GM23338 (cell line): ENCODE measurements at regions not wholly inside any gene's neighbourhood (a gene's known extent, or its start where the extent isn't known, plus 50 kb on each side); places are given as distances from the start of the nearest gene placed in this dataset.

Experiments
- ATAC-seq: fragments of 200-7000 bp; cut with Tn5 transposase; 3 replicates; pipeline ENCODE4 v1.9.1; 2020
- DNase-seq: peaks from one replicate; pipeline ENCODE4 v3.0.0-alpha.2; 2015; ENCODE audit warnings: low spot score
- H2AFZ ChIP-seq: fragments of 200-600 bp; sonication (generic); 2 replicates; pipeline ENCODE4 v1.8.0; 2016; ENCODE audit warnings: antibody characterized with exemption, mild to moderate bottlenecking, moderate library complexity
- H3F3A ChIP-seq: fragments of 200-600 bp; sonication (generic); replicated peaks from 2 replicates; pipeline ENCODE4 v1.8.0; 2017; ENCODE audit warnings: antibody characterized with exemption, mixed run types, low read depth
- H3K27ac ChIP-seq: fragments of 200-600 bp; sonication (generic); 2 replicates; pipeline ENCODE4 v1.6.1; 2016; ENCODE audit warnings: low read depth
- H3K27me3 ChIP-seq: fragments of 200-600 bp; sonication (generic); 2 replicates; pipeline ENCODE4 v1.8.0; 2016; ENCODE audit warnings: mild to moderate bottlenecking, mixed run types, moderate library complexity; ENCODE audit not compliant: insufficient read depth
- H3K36me3 ChIP-seq: fragments of 200-600 bp; sonication (generic); 2 replicates; pipeline ENCODE4 v1.8.0; 2016; ENCODE audit warnings: mild to moderate bottlenecking; ENCODE audit not compliant: insufficient read depth
- H3K4me1 ChIP-seq: fragments of 200-600 bp; sonication (generic); 2 replicates; pipeline ENCODE4 v1.8.0; 2016; ENCODE audit warnings: mild to moderate bottlenecking, moderate library complexity; ENCODE audit not compliant: insufficient read depth
- H3K4me2 ChIP-seq: fragments of 200-600 bp; sonication (generic); 2 replicates; pipeline ENCODE4 v1.7.1; 2017; ENCODE audit warnings: mixed run types
- H3K4me3 ChIP-seq: fragments of 200-600 bp; sonication (generic); 2 replicates; pipeline ENCODE4 v1.6.1; 2016; ENCODE audit warnings: mixed run types
- H3K79me2 ChIP-seq: fragments of 200-600 bp; sonication (generic); replicated peaks from 2 replicates; pipeline ENCODE4 v1.8.0; 2017; ENCODE audit warnings: mild to moderate bottlenecking; ENCODE audit not compliant: insufficient read depth
- H3K9me2 ChIP-seq: fragments of 200-600 bp; sonication (generic); 2 replicates; pipeline ENCODE4 v1.8.0; 2017; ENCODE audit not compliant: insufficient read depth
- H4K20me1 ChIP-seq: fragments of 200-600 bp; sonication (generic); replicated peaks from 2 replicates; pipeline ENCODE4 v1.8.0; 2017; ENCODE audit warnings: mild to moderate bottlenecking; ENCODE audit not compliant: insufficient read depth
- H3K27ac Mint-ChIP-seq: 2 replicates; pipeline ENCODE4 v1.8.0; 2020; ENCODE audit warnings: inconsistent platforms, mild to moderate bottlenecking, moderate library complexity, mixed read lengths
- H3K27me3 Mint-ChIP-seq: 3 replicates; pipeline ENCODE4 v1.8.0; 2022; ENCODE audit warnings: low read depth, mild to moderate bottlenecking, moderate library complexity, mixed read lengths, inconsistent platforms; ENCODE audit not compliant: insufficient read depth, poor library complexity
- H3K36me3 Mint-ChIP-seq: 3 replicates; pipeline ENCODE4 v1.8.0; 2021; ENCODE audit warnings: low read depth, mild to moderate bottlenecking, inconsistent platforms, moderate library complexity, mixed read lengths
- H3K4me1 Mint-ChIP-seq: 3 replicates; pipeline ENCODE4 v1.8.0; 2020; ENCODE audit warnings: mild to moderate bottlenecking, inconsistent platforms, mixed read lengths
- H3K4me3 Mint-ChIP-seq: 3 replicates; pipeline ENCODE4 v1.8.0; 2021; ENCODE audit warnings: moderate library complexity, mild to moderate bottlenecking, inconsistent platforms, mixed read lengths
- H3K9me3 Mint-ChIP-seq: 3 replicates; pipeline ENCODE4 v1.8.0; 2020; ENCODE audit warnings: moderate library complexity, mild to moderate bottlenecking, inconsistent platforms, mixed read lengths
- CREB1 ChIP-seq: fragments of 250-450 bp; sonication (Bioruptor Pico); IDR thresholded peaks from 2 replicates; pipeline ENCODE4 v1.5.0; 2020; ENCODE audit warnings: low read depth, mild to moderate bottlenecking, moderate library complexity
- CTCF ChIP-seq, 2 experiments: fragments of 200-600 bp in 1 of 2; sonication (generic) in 1 of 2; conservative IDR thresholded peaks; 2 replicates each; pipeline versions ENCODE4 v1.5.1 to v1.6.1; 2016 to 2017; ENCODE audit warnings: antibody characterized with exemption in 2 of 2, low read depth in 2 of 2, mild to moderate bottlenecking in 2 of 2, moderate library complexity in 1 of 2
- EZH2 ChIP-seq: fragments of 200-600 bp; sonication (generic); IDR thresholded peaks from one replicate; pipeline ENCODE4 v1.8.0; 2017; ENCODE audit warnings: antibody characterized with exemption, mild to moderate bottlenecking, low read depth; ENCODE audit not compliant: unreplicated experiment
- EZH2phosphoT487 ChIP-seq: fragments of 200-600 bp; sonication (generic); IDR thresholded peaks from one replicate; pipeline ENCODE4 v1.8.1; 2018; ENCODE audit warnings: antibody characterized with exemption; ENCODE audit not compliant: unreplicated experiment
- JUNB ChIP-seq: IDR thresholded peaks from one replicate; pipeline ENCODE4 v1.6.1; 2016; ENCODE audit warnings: antibody characterized with exemption; ENCODE audit not compliant: unreplicated experiment
- NANOG ChIP-seq: IDR thresholded peaks from 2 replicates; pipeline ENCODE4 v1.6.1; 2016; ENCODE audit warnings: antibody characterized with exemption, borderline replicate concordance
- POLR2AphosphoS5 ChIP-seq: IDR thresholded peaks from 2 replicates; pipeline ENCODE4 v1.6.1; 2016; ENCODE audit warnings: antibody characterized with exemption, low read depth
- REST ChIP-seq: IDR thresholded peaks from one replicate; pipeline ENCODE4 v1.6.1; 2018; ENCODE audit warnings: antibody characterized with exemption; ENCODE audit not compliant: unreplicated experiment
- STAT1 ChIP-seq: IDR thresholded peaks from one replicate; pipeline ENCODE4 v1.6.1; 2016; ENCODE audit warnings: antibody characterized with exemption; ENCODE audit not compliant: unreplicated experiment
- ZNF114 ChIP-seq: fragments of 250-450 bp; sonication (Bioruptor Pico); IDR thresholded peaks from 2 replicates; pipeline ENCODE4 v1.5.0; 2020; ENCODE audit warnings: mild to moderate bottlenecking, moderate library complexity
- ZNF331 ChIP-seq: fragments of 250-450 bp; sonication (Bioruptor Pico); IDR thresholded peaks from 2 replicates; pipeline ENCODE4 v1.5.0; 2020; ENCODE audit warnings: low read depth, mild to moderate bottlenecking, moderate library complexity
- TF ChIP-seq, protein P1 (sequence below): IDR thresholded peaks from 2 replicates; pipeline ENCODE4 v1.6.1; 2016; ENCODE audit warnings: antibody characterized with exemption

- TF ChIP-seq REST (no peak), JUNB (no peak), EZH2 (no peak), STAT1 (no peak)
- TF ChIP-seq, protein P1, sequence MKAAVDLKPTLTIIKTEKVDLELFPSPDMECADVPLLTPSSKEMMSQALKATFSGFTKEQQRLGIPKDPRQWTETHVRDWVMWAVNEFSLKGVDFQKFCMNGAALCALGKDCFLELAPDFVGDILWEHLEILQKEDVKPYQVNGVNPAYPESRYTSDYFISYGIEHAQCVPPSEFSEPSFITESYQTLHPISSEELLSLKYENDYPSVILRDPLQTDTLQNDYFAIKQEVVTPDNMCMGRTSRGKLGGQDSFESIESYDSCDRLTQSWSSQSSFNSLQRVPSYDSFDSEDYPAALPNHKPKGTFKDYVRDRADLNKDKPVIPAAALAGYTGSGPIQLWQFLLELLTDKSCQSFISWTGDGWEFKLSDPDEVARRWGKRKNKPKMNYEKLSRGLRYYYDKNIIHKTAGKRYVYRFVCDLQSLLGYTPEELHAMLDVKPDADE = no peak
These were observed 261.5 kb upstream of the CDH2 start (continued) for GRCh38 chr18:28438381-28438780.

DNA sequence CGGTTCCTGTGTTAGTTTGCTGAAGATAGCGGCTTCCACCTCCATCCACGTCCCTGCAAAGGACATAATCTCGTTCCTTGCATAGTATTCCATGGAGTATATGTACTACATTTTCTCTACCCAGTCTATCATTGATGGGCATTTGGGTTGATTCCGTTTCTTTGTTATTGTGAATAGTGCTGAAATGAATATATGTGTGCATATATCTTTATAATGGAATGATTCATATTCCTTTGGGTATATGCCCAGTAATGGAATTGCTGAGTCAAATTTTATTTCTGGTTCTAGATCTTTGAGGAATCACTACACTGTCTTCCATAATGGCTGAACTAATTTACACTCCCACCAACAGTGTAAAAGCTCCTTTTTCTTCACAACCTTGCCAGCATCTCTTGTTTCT is 255.4 kb upstream of the CDH2 start:
- no peaks in the 10 kb centered on the region for H3K36me3 ChIP-seq
- no peaks in the 10 kb centered on the region for H3F3A ChIP-seq
- no peaks in the 10 kb centered on the region for H3K27me3 ChIP-seq
- H2AFZ ChIP-seq = no peak overlapping the region
- H3K27ac Mint-ChIP-seq = no peak overlapping the region
- H3K4me3 ChIP-seq = no peak overlapping the region
- no peak for ATAC-seq
- no peaks in the 10 kb centered on the region for H4K20me1 ChIP-seq
- no peaks in the 10 kb centered on the region for H3K79me2 ChIP-seq
- peaks cover 4% of the 10 kb centered on the region; the same call in 1 of the 3 replicates for H3K9me3 Mint-ChIP-seq
- H3K36me3 Mint-ChIP-seq = no peaks in the 10 kb centered on the region
- no peaks in the 10 kb centered on the region for H3K27me3 Mint-ChIP-seq
- H3K9me2 ChIP-seq = 0 out of 2 replicates have a peak, but pooled peaks cover 4% of the 10 kb centered on the region
- H3K4me3 Mint-ChIP-seq = no peak overlapping the region
- H3K4me1 Mint-ChIP-seq = no peaks in the 10 kb centered on the region
- DNase-seq = no peak
- H3K4me2 ChIP-seq = no peak overlapping the region
- H3K4me1 ChIP-seq = no peaks in the 10 kb centered on the region
- no peak overlapping the region for H3K27ac ChIP-seq
- TF ChIP-seq JUNB (no peak), EZH2phosphoT487 (no peak), CTCF (conservative IDR thresholded peaks at IDR 0.05; ENCODE audit: low read depth in 2 of 2) (no peak), ZNF114 (CRISPR knock-in tag) (no peak), EZH2 (no peak), REST (no peak), NANOG (no peak), ZNF331 (CRISPR knock-in tag) (no peak), STAT1 (no peak), CREB1 (CRISPR knock-in tag) (no peak), POLR2AphosphoS5 (no peak)
- TF ChIP-seq, protein P1 = no peak
